AG20443 (cell line): ENCODE measurements at regions not wholly inside any gene's neighbourhood (a gene's known extent, or its start where the extent isn't known, plus 50 kb on each side); places are given as distances from the start of the nearest gene placed in this dataset.
A peak's percentile ranks its signal among the peaks of the same experiment; 100 is the strongest.

Experiments used
- DNase-seq: peaks from one replicate; pipeline ENCODE4 v3.0.0; 2012; ENCODE audit warnings: low spot score, mixed read lengths

DNA sequence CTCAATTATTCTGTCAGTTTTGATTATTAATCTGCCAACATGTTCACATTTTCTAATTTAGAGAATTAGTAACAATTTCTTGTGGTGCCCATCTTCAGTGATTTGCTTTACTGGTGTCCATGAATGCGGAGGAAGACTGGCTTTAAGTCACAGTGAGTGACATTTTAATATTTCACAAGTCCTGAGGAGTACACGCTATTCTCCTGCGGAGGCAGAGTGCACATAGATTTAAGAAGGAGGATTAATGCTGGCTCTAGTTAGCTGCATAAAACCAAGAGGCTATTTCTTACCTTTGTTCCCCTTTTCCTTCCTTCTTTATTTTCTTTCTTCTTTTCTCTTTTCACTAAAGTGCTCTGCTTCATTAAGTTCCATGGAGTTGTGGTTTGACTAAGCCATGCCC, 495.2 kb upstream of the IGFBP7 start:
- no peak for DNase-seq

- no peak for DNase-seq
These were observed 492.0 kb upstream of the IGFBP7 start for GRCh38 chr4:57602141-57602540.

DNA sequence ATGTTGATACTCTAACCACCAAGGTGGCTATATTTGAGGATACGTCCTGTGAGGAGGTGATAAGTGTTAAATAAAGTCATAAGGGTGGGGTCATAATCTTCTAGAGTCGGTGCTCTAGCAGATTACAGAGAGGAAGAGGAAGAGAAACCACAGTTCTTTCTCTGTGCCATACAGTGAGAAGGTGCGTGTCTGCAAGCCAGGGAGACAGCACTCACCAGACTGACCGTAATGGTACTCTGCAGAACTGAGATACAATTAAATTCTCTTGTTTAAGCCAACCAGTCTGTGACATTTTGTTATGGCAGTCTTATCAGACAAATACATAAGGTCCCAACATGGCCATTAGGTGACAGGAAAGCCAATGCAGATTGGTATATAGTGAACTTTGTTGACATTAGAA, 480.9 kb upstream of the IGFBP7 start:
- DNase-seq: no peak

DNA sequence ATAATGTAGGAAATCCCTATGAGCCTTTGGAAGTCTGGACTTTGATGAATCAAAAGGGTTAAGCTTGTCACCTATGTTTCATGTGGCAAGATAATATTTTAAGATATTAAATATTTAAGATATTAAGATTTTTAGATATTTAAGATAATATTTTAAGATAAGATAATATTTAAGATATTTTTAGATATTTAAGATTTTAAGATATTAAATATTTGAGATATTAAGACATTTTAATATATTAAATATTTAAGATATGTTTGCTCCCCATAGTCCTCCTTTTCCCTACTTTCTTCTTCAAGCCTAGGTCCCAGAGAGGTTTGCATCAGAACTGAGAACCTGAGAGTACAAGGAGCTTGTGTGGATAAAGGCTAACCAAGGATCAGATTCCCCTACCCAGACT, 478.4 kb upstream of the IGFBP7 start:
- no peak for DNase-seq

- no peak for DNase-seq
These were observed 470.8 kb upstream of the IGFBP7 start for GRCh38 chr4:57580710-57581599.

DNA sequence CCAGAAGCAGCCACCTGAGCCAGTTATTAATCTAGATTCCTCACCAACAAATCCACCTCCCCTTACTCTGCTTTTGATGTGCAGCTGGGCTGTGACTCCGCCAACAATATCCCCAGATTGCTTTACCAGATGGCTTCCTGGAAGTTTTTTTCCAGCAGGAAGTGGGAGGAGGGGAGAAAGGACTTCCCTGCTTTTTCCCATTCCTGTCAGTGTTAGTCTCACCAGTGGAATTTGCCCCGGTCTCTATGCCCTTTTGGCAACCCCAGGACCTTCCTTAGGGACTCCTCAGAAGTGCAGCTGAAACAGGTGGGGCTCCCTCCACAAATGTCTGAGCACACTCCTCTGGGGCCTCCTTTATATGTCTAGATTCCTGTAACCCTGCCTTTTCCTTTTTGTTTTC, 465.2 kb upstream of the IGFBP7 start:
- no peak for DNase-seq

DNA sequence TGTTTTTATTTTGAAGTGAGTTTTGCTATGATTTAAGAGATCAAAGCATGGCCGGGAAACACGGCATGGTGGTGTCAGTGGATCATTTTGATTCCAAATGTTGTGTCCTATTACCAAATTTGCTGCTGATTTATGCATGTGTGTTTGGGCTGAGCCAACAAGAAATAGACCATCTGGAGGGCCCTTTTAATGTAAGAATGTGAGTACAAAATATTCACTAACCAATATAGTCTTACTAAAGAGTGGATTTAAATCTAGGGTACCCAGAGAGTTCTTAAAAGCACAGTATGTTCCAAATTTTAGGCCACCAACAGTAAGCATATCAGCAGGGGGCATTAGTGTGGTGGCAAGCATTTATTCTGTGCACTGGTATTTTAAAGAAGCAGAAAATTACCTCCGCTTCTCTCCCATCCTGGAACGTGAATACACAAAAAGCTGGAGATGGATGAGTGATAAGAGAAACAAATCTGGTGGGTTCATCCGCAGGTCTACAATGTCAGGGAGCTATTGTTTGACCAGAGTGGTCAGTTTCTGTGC, 444.4 kb upstream of the IGFBP7 start:
- no peak for DNase-seq

GRCh38 chr4:57553728-57554127, 443.5 kb upstream of the IGFBP7 start:
- no peak for DNase-seq

GRCh38 chr4:57550198-57550597, 440.0 kb upstream of the IGFBP7 start:
- DNase-seq: no peak

GRCh38 chr4:57548856-57549255, 438.7 kb upstream of the IGFBP7 start:
- no peak for DNase-seq

DNA sequence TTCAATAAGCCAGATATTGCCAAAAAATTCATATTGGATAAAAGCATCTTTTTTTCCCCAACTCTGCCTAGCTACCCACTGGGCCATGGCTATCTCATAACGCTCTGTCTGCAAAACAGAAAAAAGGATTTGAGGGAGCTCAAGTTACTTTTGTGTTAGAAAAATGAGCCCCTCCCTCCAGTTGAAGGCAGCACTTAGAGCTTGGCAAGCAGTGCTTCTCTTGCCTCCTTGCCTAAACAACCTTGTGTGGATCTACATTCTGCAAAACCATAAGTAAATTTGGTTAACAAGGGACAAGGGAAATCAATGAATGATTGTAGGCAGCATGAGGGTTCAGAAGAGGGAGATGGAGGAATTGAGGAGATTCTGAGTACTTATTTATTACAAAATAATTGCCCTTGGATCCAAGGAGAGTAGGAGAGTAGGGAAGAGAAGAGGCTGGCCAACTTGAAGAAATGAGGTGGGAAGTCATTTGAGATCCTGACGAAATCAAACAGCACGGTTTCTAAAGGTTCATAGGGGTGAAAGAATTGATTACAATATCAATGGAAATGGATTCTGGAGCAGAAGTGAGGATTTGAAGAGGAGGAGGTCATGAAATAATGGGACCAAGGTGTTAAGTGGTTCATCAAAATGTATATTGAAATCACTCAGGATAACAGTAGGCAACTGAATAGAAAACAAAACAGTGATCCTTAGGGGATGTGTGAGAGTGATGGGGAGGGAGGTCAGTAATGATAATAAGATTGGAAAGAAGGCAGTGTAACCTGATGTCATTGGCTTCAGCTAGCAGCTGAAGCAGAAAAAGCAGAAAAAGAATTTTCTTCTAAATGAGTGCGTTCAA, 434.8 kb upstream of the IGFBP7 start:
- no peak for DNase-seq

DNA sequence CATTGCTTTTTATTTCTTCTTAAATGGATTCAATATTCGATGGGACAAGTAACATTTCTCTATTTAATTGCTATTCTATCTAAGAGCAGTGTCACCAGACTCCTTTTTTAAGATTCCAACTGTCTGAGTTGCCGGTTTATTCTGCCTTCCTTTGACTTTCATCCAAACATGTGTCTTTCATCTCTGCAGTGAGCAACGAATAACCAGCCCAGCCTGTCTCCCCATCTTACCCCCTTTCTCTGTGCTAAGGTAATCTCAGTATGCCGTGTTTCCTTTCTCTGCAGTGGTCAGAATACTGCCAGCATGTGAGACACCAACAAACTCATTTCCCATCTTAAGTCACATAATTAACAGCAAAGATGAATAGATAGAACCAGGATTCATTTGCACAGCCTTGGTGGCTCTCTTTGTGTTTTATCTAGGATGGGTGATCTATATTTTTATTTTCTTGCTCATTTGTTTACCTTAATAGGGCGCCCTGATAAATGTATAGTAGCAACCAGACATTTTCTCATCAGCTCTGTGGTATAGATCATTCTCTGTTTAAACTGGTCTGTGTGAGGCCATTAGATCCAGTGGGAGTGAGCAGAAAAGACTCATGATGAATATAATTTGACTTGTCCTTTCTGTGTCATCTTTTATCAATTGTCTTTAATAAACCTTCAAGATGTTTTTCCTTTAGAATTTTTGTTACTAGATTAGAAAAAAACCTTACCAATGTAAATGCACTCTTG, 394.8 kb upstream of the IGFBP7 start:
- DNase-seq: no peak

DNA sequence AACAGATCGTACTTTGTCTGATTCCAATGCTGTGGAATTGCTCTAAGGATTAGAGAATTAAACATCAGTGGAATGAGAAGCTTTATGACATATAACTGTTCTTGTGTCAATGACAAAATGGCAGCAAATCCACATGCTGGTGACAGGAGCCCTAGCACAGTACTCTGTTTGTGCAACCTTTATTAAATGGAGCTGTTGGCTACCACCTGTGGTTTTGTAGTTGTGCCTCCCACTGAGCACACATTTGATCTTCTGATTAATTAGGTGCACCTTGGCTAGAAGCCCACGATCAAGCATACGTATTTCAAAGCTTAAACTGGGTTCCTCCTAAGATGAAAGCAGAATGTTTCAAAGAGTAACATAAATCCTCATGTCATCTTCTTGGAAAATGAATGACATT, 394.0 kb upstream of the IGFBP7 start:
- DNase-seq: no peak

DNA sequence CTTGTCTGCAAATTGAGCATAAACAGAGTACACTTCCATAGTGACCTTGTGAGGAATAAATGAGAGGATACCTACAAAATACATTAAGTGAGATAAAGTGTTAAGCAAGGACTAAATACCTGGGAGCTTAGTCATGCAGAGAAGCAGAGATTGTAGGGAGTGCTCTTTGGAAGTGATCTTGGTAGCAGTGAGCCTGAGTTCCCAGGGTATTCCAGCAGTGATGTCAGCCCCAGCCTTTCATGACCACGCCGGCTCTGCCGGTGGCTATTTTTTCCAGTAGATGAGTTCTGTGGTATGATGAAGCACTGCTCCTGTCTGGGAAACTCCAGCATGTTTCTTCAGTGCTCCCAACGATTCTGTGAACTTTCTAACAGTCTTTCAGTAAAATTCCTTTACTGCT, 391.5 kb upstream of the IGFBP7 start:
- peak; percentile 52 for DNase-seq

- DNase-seq: no peak
These were observed 389.6 kb upstream of the IGFBP7 start for GRCh38 chr4:57499786-57500185.

GRCh38 chr4:57498251-57498650, 388.1 kb upstream of the IGFBP7 start:
- DNase-seq: no peak

DNA sequence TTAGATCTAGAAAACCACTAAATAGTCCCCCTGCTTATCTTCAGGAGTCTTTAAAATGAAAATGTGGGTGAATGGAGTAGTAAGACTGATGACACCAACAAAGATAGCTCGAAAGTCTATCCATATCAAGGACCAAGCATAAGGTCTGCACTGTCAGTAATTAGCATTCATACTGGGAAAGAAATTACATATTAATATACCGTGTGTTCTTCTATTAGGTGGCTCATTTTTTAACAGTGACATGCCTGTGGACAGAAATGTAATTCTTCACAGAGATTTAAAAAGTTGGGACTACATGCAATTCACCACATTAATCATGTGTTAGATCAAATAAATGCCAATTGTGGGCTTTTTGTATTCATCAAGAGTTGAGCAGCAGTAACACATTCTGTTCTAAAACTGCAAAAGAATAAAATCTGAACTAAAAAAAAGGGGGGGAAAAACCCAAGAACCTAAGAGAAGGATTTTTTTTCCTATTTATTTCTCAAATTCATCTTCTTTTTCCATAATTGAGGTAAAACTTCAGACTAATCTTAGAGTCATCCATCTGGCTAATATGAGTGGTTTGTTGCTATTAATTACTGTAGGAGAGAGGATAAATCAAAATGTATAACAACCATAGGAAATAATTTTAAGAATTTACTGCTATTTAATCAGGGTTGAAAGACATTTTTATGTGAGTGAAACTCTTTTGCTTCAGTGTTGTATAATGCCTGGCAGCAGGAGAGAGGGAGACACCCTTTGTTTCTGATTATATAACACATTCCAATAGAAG, 386.7 kb upstream of the IGFBP7 start:
- no peak for DNase-seq

DNA sequence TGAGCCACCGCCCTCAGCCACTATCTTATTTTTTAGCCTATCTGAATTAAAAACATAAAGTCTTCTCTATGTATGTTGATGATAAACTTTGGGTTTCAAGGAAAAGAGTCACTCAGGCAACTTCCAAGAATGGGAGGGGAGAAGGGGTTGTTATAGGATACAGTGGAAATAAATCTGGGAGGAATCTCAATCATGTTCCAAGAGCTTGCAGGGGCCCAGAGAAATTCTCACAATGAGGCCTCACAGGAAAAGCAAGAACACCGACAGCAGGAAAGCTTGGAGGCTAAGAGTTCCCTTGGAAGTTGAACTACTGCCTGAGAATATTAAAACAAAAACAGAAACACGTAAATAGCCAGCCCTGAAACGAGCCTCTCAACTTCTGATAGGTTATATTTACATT, 384.6 kb upstream of the IGFBP7 start:
- no peak for DNase-seq

GRCh38 chr4:57492251-57492878, 382.2 kb upstream of the IGFBP7 start:
- no peak for DNase-seq

- no peak for DNase-seq
These were observed 381.2 kb upstream of the IGFBP7 start for GRCh38 chr4:57491388-57491787.
